Naive B cell (primary cell): ENCODE measurements at regions not wholly inside any gene's neighbourhood (a gene's known extent, or its start where the extent isn't known, plus 50 kb on each side); places are given as distances from the start of the nearest gene placed in this dataset.

Experiments used
- ATAC-seq, 2 donors: fragments of 150-1000 bp; cut with Tn5 transposase; 2 replicates each; pipeline ENCODE4 v1.10.0; 2021; ENCODE audit warnings: low read depth in 2 of 2, mild to moderate bottlenecking in 2 of 2, moderate library complexity in 2 of 2
- DNase-seq: peaks from one replicate; pipeline ENCODE4 v3.0.0; 2022
- H3K27ac Mint-ChIP-seq, 6 donors: one replicate each; pipeline ENCODE4 v1.8.0; 2020 to 2022; ENCODE audit warnings: mild to moderate bottlenecking in 6 of 6, mixed read lengths in 6 of 6, moderate library complexity in 5 of 6, inconsistent platforms in 2 of 6
- H3K27me3 Mint-ChIP-seq, 3 donors: one replicate each; pipeline ENCODE4 v1.8.0; 2021 to 2022; ENCODE audit warnings: mixed read lengths in 3 of 3, mild to moderate bottlenecking in 1 of 3
- H3K36me3 Mint-ChIP-seq, 2 donors: one replicate each; pipeline ENCODE4 v1.8.0; 2020 to 2022; ENCODE audit warnings: mixed read lengths in 2 of 2, inconsistent platforms in 1 of 2, mild to moderate bottlenecking in 1 of 2
- H3K4me1 Mint-ChIP-seq, 3 donors: one replicate each; pipeline ENCODE4 v1.8.0; 2020 to 2022; ENCODE audit warnings: mixed read lengths in 3 of 3, inconsistent platforms in 1 of 3, mild to moderate bottlenecking in 1 of 3, moderate library complexity in 1 of 3
- H3K4me3 Mint-ChIP-seq, 8 donors: one replicate each; pipeline ENCODE4 v1.8.0; 2020 to 2022; ENCODE audit warnings: mild to moderate bottlenecking in 8 of 8, mixed read lengths in 8 of 8, moderate library complexity in 8 of 8, inconsistent platforms in 2 of 8
- H3K9me3 Mint-ChIP-seq, 7 donors: one replicate each; pipeline ENCODE4 v1.8.0; 2020 to 2022; ENCODE audit warnings: mixed read lengths in 7 of 7, mild to moderate bottlenecking in 5 of 7, inconsistent platforms in 2 of 7, moderate library complexity in 1 of 7

DNA sequence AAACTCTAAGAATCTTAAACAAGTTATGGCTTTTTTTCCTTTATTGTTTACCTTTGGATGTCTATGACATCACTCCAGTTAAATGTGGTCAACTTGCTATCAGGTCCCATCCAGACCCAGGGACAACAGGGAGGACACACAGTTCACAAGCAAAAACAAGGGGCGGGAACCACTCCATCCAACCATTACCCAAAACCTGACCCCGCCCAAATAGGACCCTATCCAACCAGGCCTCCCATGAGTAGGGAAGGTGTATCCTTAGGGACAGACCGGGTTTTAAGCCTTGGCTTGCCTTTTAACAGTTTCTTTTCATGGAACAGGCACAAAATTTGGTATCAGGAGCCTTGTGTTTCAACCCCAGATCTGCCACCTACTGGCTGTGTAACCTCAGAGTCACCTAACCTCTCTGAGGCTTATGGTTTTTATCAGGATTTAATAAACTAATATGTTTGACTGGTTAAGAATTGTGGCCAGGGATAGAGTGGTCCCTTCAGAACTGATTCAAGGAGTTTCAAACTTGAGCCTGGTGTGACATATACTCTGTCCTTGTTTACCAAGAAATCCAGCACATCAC is 127.7 kb upstream of the RAD23B start:
- Mint-ChIP-seq H3K27me3 (peaks cover 17 to 24% (median 23%) of the 10 kb centered on the region in 3 donors), H3K27ac (no peak overlapping the region), H3K36me3 (peaks cover 0 to 5% of the 10 kb centered on the region in 2 donors), H3K9me3 (peaks cover 0 to 18% (median 2%) of the 10 kb centered on the region in 7 donors), H3K4me3 (no peak overlapping the region), H3K4me1 (no peaks in the 10 kb centered on the region)
- no peak for DNase-seq
- no peak for ATAC-seq

DNA sequence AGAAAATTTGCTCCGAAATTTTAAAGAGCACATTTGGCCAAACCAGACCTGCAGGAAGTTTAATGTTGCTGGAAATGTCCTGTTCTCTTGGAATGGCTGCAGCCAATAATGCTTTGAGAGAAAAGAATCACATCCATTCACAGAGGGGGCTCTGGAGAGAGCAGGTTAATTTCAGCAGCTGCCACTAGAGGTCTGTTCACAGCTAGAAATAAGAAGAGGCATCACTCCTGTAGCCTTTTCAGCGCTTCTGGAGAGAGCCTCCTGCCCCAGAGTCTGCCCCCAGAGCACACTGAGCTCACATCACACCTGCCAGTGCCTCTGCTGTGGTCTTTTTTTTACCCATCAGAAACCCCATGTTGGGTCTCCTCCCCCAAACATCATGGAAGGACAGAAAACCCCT is 124.8 kb upstream of the RAD23B start:
- H3K27ac Mint-ChIP-seq, result no peak overlapping the region
- no peak overlapping the region for H3K4me3 Mint-ChIP-seq
- no peaks in the 10 kb centered on the region for H3K4me1 Mint-ChIP-seq
- H3K36me3 Mint-ChIP-seq, result no peaks in the 10 kb centered on the region
- H3K27me3 Mint-ChIP-seq, result peaks cover 15 to 21% (median 15%) of the 10 kb centered on the region in 3 donors
- ATAC-seq (no peak), DNase-seq (no peak)
- H3K9me3 Mint-ChIP-seq, result peaks cover 0 to 1% (median 0%) of the 10 kb centered on the region in 7 donors

- H3K27ac Mint-ChIP-seq, result no peak overlapping the region
- H3K4me1 Mint-ChIP-seq, result no peaks in the 10 kb centered on the region
- no peak overlapping the region for H3K4me3 Mint-ChIP-seq
- DNase-seq, result no peak
- H3K9me3 Mint-ChIP-seq, result peaks cover 0 to 4% (median 0%) of the 10 kb centered on the region in 7 donors
- H3K27me3 Mint-ChIP-seq, result peaks cover 16 to 21% (median 17%) of the 10 kb centered on the region in 3 donors
- H3K36me3 Mint-ChIP-seq, result no peaks in the 10 kb centered on the region
- ATAC-seq, result no peak
These were observed 121.7 kb upstream of the RAD23B start for GRCh38 chr9:107161338-107161737.

DNA sequence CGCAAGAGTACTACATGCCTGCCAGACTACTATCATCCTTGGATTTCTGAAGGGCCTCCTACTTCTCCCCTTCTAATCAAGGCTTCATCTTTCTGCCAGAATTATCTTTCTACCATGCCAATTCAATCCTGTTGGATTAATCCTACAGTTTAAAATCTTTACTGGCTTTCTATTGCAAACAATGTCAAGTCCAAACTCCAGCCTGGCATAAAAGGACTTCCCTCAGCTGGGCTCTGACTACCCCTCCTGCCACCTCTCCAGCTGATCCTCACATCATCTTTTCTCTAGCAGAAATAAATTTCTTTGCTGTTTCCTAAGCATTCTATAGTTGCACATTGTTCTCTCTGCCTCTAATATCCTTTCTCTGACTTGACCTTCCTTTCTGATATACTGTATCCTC is 119.7 kb upstream of the RAD23B start:
- DNase-seq (no peak), ATAC-seq (no peak)
- no peaks in the 10 kb centered on the region for H3K4me1 Mint-ChIP-seq
- no peak overlapping the region for H3K4me3 Mint-ChIP-seq
- H3K36me3 Mint-ChIP-seq, result no peaks in the 10 kb centered on the region
- peaks cover 4 to 10% (median 8%) of the 10 kb centered on the region in 3 donors for H3K27me3 Mint-ChIP-seq
- no peak overlapping the region for H3K27ac Mint-ChIP-seq
- H3K9me3 Mint-ChIP-seq, result peaks cover 0 to 4% (median 0%) of the 10 kb centered on the region in 7 donors

- ATAC-seq (no peak), DNase-seq (no peak)
- Mint-ChIP-seq H3K4me3 (no peak overlapping the region), H3K36me3 (no peaks in the 10 kb centered on the region), H3K4me1 (no peaks in the 10 kb centered on the region), H3K9me3 (peaks cover 0 to 4% (median 0%) of the 10 kb centered on the region in 7 donors), H3K27me3 (peaks cover 8 to 20% (median 18%) of the 10 kb centered on the region in 3 donors), H3K27ac (no peak overlapping the region)
These were observed 113.3 kb upstream of the RAD23B start for GRCh38 chr9:107169796-107170195.

GRCh38 chr9:107170801-107171200 is 112.3 kb upstream of the RAD23B start:
- peaks cover 0 to 4% (median 0%) of the 10 kb centered on the region in 7 donors for H3K9me3 Mint-ChIP-seq
- DNase-seq, result no peak
- H3K27ac Mint-ChIP-seq, result no peak overlapping the region
- no peak overlapping the region for H3K4me3 Mint-ChIP-seq
- no peaks in the 10 kb centered on the region for H3K36me3 Mint-ChIP-seq
- peaks cover 8 to 19% (median 19%) of the 10 kb centered on the region in 3 donors for H3K27me3 Mint-ChIP-seq
- ATAC-seq, result no peak
- H3K4me1 Mint-ChIP-seq, result no peaks in the 10 kb centered on the region

DNA sequence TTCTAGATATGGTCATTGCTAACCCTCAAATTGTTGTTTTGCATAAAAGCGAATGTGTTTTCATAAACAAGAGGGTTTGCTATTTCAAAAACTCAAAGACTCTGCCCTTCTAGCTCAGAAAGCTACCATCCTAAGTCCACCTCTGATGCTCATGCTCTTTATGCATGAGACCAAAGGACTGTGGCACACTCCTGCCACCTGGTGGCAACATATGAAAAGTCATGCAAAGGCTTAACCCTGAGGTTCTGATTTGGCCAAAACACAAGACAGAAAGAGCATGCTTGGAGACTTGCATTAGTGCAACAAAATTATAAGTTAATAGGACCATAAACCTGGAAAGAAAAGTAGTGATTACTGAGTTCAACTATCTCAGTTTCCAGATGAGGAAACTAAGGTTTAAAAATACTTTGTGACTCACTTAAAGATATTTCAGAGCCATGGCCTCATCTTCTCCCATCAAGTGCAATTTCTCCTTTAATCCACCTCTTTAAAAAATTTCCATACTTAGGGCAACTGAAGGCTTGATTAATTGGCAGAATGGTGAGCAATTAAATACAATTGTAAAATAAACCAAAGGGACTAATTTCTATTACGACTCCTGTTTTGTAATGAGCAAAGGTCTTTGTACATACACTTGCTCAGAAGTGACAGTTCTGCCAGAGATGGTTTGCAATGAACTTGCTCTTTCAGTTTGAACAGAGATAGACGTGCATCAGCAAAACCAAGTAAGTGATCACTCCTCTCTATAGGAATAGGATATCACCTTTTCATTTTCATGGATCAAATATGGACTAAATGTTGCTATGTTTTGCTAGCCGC is 110.7 kb upstream of the RAD23B start:
- DNase-seq (peak; percentile 27), ATAC-seq (peak; percentile 50 to 60)
- no peak overlapping the region for H3K4me3 Mint-ChIP-seq
- H3K27me3 Mint-ChIP-seq, result peaks cover 3 to 28% (median 10%) of the 10 kb centered on the region in 3 donors
- no peak overlapping the region for H3K27ac Mint-ChIP-seq
- no peaks in the 10 kb centered on the region for H3K36me3 Mint-ChIP-seq
- no peaks in the 10 kb centered on the region for H3K9me3 Mint-ChIP-seq
- no peaks in the 10 kb centered on the region for H3K4me1 Mint-ChIP-seq

- H3K27me3 Mint-ChIP-seq, result peaks cover 7 to 28% (median 16%) of the 10 kb centered on the region in 3 donors
- H3K27ac Mint-ChIP-seq, result no peak overlapping the region
- no peak overlapping the region for H3K4me3 Mint-ChIP-seq
- no peaks in the 10 kb centered on the region for H3K9me3 Mint-ChIP-seq
- no peaks in the 10 kb centered on the region for H3K4me1 Mint-ChIP-seq
- DNase-seq (no peak), ATAC-seq (no peak)
- H3K36me3 Mint-ChIP-seq, result no peaks in the 10 kb centered on the region
These were observed 110.1 kb upstream of the RAD23B start for GRCh38 chr9:107172979-107173347.

DNA sequence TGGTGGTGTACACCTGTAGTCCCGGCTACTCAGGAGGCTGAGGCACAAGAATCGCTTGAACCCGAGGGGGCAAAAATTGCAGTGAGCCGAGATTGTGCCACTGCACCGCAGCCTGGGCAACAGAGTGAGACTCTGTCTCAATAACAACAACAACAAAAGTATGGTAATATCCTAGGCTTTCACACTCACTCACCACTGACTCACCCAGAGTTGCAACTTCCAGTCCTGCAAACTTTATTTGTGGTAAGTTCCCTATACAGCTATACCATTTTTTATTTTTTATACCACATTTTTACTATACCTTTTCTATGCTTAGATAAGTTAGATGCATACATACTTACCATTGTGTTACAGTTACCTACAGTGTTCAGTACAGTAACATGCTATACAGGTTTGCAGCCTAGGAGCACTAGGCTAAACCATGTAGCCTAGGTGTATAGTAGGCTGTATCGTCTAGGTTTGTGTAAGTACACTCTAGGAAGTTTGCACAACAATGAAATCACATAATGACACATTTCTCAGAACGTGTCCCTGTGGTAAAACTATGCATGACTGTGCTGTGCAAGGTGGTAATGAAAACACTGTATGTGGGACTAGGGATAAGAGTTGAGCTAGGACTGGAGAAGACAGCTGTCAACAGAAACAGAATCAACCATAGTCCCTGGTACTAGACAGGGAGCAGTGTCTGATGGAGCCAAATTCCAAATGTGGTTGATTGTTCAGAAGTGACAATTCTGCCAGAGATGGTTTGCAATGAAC is 109.5 kb upstream of the RAD23B start:
- Mint-ChIP-seq H3K4me3 (no peak overlapping the region), H3K9me3 (no peaks in the 10 kb centered on the region), H3K27me3 (peaks cover 10 to 29% (median 21%) of the 10 kb centered on the region in 3 donors), H3K4me1 (no peaks in the 10 kb centered on the region), H3K27ac (no peak overlapping the region), H3K36me3 (no peaks in the 10 kb centered on the region)
- ATAC-seq (no peak), DNase-seq (no peak)

DNA sequence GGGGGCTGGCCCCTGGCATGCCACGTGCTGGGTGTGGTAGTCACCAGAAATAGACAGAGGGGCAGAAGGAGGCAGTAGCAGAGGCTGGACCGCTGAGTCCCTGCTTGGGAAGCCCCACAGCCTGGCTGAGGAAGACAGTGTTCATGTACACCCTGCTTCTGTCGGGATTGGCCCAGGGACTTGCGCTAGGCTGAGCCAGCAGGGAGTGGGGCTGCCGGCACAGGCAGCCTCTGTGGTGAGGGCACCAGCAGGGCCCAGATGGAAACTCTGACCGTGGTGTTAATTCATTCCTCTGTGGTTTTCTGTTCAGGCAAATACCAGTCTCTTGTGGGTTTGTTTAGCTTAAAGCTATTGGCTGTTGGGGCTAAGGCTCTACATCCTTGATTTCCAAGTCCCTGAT is 108.6 kb upstream of the RAD23B start:
- DNase-seq (no peak), ATAC-seq (no peak)
- Mint-ChIP-seq H3K27me3 (peaks cover 15 to 37% (median 29%) of the 10 kb centered on the region in 3 donors), H3K9me3 (no peaks in the 10 kb centered on the region), H3K27ac (no peak overlapping the region), H3K36me3 (peaks cover 0 to 6% of the 10 kb centered on the region in 2 donors), H3K4me1 (no peaks in the 10 kb centered on the region), H3K4me3 (no peak overlapping the region)

DNA sequence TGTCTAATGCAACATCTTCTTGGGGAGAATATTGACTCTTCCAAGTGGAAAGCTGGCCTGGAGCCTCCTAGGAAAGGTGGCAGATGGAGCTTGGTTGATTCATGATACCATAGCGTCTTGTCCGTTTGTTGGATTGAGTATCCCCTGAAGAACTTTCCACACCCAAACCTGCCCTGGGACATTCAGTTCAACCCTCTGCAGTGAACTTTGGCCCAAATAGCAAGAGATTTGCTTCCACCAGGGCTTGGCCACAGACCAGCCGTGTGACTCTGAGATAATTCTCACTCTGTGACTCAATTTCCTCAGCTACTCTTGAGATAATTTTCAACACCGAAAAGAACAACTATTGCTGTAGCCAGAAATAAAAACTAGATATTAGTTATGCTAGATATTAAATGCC is 108.0 kb upstream of the RAD23B start:
- H3K4me3 Mint-ChIP-seq, result no peak overlapping the region
- H3K9me3 Mint-ChIP-seq, result no peaks in the 10 kb centered on the region
- H3K27ac Mint-ChIP-seq, result no peak overlapping the region
- no peaks in the 10 kb centered on the region for H3K4me1 Mint-ChIP-seq
- no peak for DNase-seq
- H3K27me3 Mint-ChIP-seq, result peaks cover 20 to 42% (median 35%) of the 10 kb centered on the region in 3 donors
- H3K36me3 Mint-ChIP-seq, result peaks cover 0 to 10% of the 10 kb centered on the region in 2 donors
- ATAC-seq, result no peak

GRCh38 chr9:107175816-107176435 is 107.2 kb upstream of the RAD23B start:
- Mint-ChIP-seq H3K4me3 (no peak overlapping the region), H3K4me1 (no peaks in the 10 kb centered on the region), H3K9me3 (no peaks in the 10 kb centered on the region), H3K27ac (no peak overlapping the region), H3K27me3 (peaks cover 21 to 43% (median 39%) of the 10 kb centered on the region in 3 donors), H3K36me3 (peaks cover 0 to 10% of the 10 kb centered on the region in 2 donors)
- ATAC-seq, result no peak
- no peak for DNase-seq

DNA sequence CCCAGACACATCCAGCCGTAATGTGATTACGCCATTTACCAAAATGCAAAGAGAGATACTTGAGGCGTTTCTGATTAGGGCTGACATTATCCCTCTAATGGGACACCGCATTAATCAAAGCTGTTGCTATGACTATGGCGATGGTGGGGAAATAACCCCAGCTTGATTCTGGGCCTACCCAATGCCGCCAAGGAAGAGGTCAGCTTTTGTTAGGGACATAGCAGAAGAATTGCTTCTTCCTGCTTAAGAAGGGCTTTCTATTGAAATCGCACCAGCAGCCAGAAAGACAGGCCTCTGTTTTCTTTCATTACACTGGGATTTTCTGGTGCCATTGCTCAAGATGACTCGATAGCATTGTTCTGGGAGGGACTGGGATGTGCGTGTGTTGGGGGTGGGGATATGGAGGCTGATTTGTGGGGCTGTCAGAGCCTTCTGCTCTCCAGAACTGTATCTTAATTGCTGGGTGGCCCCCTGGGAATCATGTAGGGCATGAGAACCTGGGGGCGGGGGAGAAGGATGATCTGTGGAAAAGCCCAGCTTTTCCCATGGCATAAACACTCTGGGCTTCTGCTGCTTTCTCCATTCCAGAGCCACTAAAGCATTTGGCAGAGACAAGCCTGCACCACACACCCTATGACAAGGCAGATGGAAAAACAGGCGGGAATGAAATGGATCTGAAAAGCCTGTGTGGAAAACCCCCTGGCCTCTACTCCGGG is 106.5 kb upstream of the RAD23B start:
- DNase-seq (no peak), ATAC-seq (no peak)
- no peaks in the 10 kb centered on the region for H3K4me1 Mint-ChIP-seq
- peaks cover 0 to 10% of the 10 kb centered on the region in 2 donors for H3K36me3 Mint-ChIP-seq
- H3K9me3 Mint-ChIP-seq, result peaks cover 0 to 6% (median 0%) of the 10 kb centered on the region in 7 donors
- H3K27me3 Mint-ChIP-seq, result peaks cover 25 to 50% (median 45%) of the 10 kb centered on the region in 3 donors
- H3K4me3 Mint-ChIP-seq, result no peak overlapping the region
- H3K27ac Mint-ChIP-seq, result no peak overlapping the region
